GM12873 (cell line): ENCODE measurements at regions not wholly inside any gene's neighbourhood (a gene's known extent, or its start where the extent isn't known, plus 50 kb on each side); places are given as distances from the start of the nearest gene placed in this dataset.
A peak's percentile ranks its signal among the peaks of the same experiment; 100 is the strongest.

Experiments
- CTCF ChIP-seq: IDR thresholded peaks from 2 replicates; pipeline ENCODE4 v1.5.1; 2012; ENCODE audit warnings: low read depth, mild to moderate bottlenecking, moderate library complexity, low read length, control low read depth; ENCODE audit not compliant: insufficient read depth; ENCODE audit errors: missing control alignments

- TF ChIP-seq CTCF = no peak
Observed at GRCh38 chr12:118690506-118690905, 290.8 kb upstream of the SRRM4 start.

- no peak for TF ChIP-seq CTCF
Observed at GRCh38 chr12:118694128-118694775, 287.1 kb upstream of the SRRM4 start.

GRCh38 chr12:118704527-118705241 is 276.7 kb upstream of the SRRM4 start:
- TF ChIP-seq CTCF = no peak

- no peak for TF ChIP-seq CTCF
Observed at GRCh38 chr12:118706437-118706836, 274.9 kb upstream of the SRRM4 start.

GRCh38 chr12:118709946-118710345 is 271.4 kb upstream of the SRRM4 start:
- TF ChIP-seq CTCF = no peak

GRCh38 chr12:118711185-118711584 is 270.2 kb upstream of the SRRM4 start:
- no peak for TF ChIP-seq CTCF

GRCh38 chr12:118714051-118714460 is 267.3 kb upstream of the SRRM4 start:
- peak; percentile 77 for TF ChIP-seq CTCF
